WTC11 (cell line): ENCODE measurements at regions not wholly inside any gene's neighbourhood (a gene's known extent, or its start where the extent isn't known, plus 50 kb on each side); places are given as distances from the start of the nearest gene placed in this dataset.

ENCODE experiments used
- ATAC-seq: fragments of 200-7000 bp; cut with Tn5 transposase; 2 replicates; pipeline ENCODE4 v1.10.0; 2021; ENCODE audit warnings: mild to moderate bottlenecking, moderate library complexity
- CTCF ChIA-PET: fragments of 300-600 bp; sonication (Branson Sonifier 250); formaldehyde crosslinking; loops from one replicate; lab custom pipeline; 2021; ENCODE audit warnings: antibody characterized with exemption; lab: Charles Lee
- POLR2A ChIA-PET: fragments of 350-600 bp; sonication (Branson Sonifier 250); formaldehyde crosslinking; loops from one replicate; lab custom pipeline; 2021; ENCODE audit warnings: antibody characterized with exemption; lab: Charles Lee
- DNase-seq: peaks from one replicate; pipeline ENCODE4 v3.0.0; 2021; ENCODE audit warnings: low spot score
- H3K27ac Mint-ChIP-seq: 2 replicates; pipeline ENCODE4 v1.8.0; 2021; ENCODE audit warnings: mixed read lengths
- H3K27me3 Mint-ChIP-seq: 2 replicates; pipeline ENCODE4 v1.8.0; 2021; ENCODE audit warnings: low read depth, mild to moderate bottlenecking, moderate library complexity, mixed read lengths
- H3K36me3 Mint-ChIP-seq: 2 replicates; pipeline ENCODE4 v1.8.0; 2021; ENCODE audit warnings: mixed read lengths
- H3K4me1 Mint-ChIP-seq: 2 replicates; pipeline ENCODE4 v1.8.0; 2022; ENCODE audit warnings: mixed read lengths
- H3K4me3 Mint-ChIP-seq: 2 replicates; pipeline ENCODE4 v1.8.0; 2021; ENCODE audit warnings: mild to moderate bottlenecking, moderate library complexity, mixed read lengths
- H3K9me3 Mint-ChIP-seq: 2 replicates; pipeline ENCODE4 v1.8.0; 2021; ENCODE audit warnings: mixed read lengths
- CREB1 ChIP-seq: sonication (generic); formaldehyde crosslinking; IDR thresholded peaks from 2 replicates; pipeline ENCODE4 v1.8.0; 2023; ENCODE audit warnings: mild to moderate bottlenecking, missing genetic modification reagents
- ESRRA ChIP-seq: sonication (generic); formaldehyde crosslinking; IDR thresholded peaks from 2 replicates; pipeline ENCODE4 v1.8.1; 2022; ENCODE audit warnings: mild to moderate bottlenecking, missing genetic modification reagents, borderline replicate concordance
- HMGA2 ChIP-seq: fragments of 250-450 bp; sonication (Bioruptor Pico); IDR thresholded peaks from 2 replicates; pipeline ENCODE4 v1.4.0; 2021; ENCODE audit warnings: mild to moderate bottlenecking, moderate library complexity
- IRF2 ChIP-seq: sonication (generic); formaldehyde crosslinking; IDR thresholded peaks from 2 replicates; pipeline ENCODE4 v1.8.0; 2022; ENCODE audit warnings: low read depth, missing genetic modification reagents, borderline replicate concordance
- JAZF1 ChIP-seq: fragments of 250-450 bp; sonication (Bioruptor Pico); IDR thresholded peaks from 2 replicates; pipeline ENCODE4 v1.9.0; 2021; ENCODE audit warnings: moderate library complexity, mild to moderate bottlenecking, inconsistent platforms
- NR2C2 ChIP-seq: sonication (generic); formaldehyde crosslinking; IDR thresholded peaks from 2 replicates; pipeline ENCODE4 v1.8.0; 2022; ENCODE audit warnings: mild to moderate bottlenecking, missing genetic modification reagents
- SMAD3 ChIP-seq: sonication (generic); formaldehyde crosslinking; IDR thresholded peaks from 2 replicates; pipeline ENCODE4 v1.8.0; 2022; ENCODE audit warnings: missing genetic modification reagents, mild to moderate bottlenecking, borderline replicate concordance
- SOX15 ChIP-seq: fragments of 250-450 bp; sonication (Bioruptor Pico); IDR thresholded peaks from 2 replicates; pipeline ENCODE4 v1.9.0; 2021; ENCODE audit warnings: mild to moderate bottlenecking
- TEAD4 ChIP-seq: sonication (generic); formaldehyde crosslinking; IDR thresholded peaks from 2 replicates; pipeline ENCODE4 v1.8.0; 2022; ENCODE audit warnings: mild to moderate bottlenecking, missing genetic modification reagents
- ZBTB21 ChIP-seq: sonication (generic); formaldehyde crosslinking; IDR thresholded peaks from 2 replicates; pipeline ENCODE4 v1.8.1; 2023; ENCODE audit warnings: mild to moderate bottlenecking, missing genetic modification reagents, borderline replicate concordance
- ZNF121 ChIP-seq: sonication (generic); formaldehyde crosslinking; IDR thresholded peaks from 2 replicates; pipeline ENCODE4 v1.8.0; 2023; ENCODE audit warnings: missing genetic modification reagents
- ZNF263 ChIP-seq: sonication (generic); formaldehyde crosslinking; IDR thresholded peaks from 2 replicates; pipeline ENCODE4 v1.8.1; 2022; ENCODE audit warnings: low read depth, mild to moderate bottlenecking, moderate library complexity, missing genetic modification reagents
- ZNF671 ChIP-seq: fragments of 250-450 bp; sonication (Bioruptor Pico); IDR thresholded peaks from 2 replicates; pipeline ENCODE4 v1.8.0; 2021; ENCODE audit warnings: mild to moderate bottlenecking
- TF ChIP-seq, protein P1 (sequence below): sonication (generic); formaldehyde crosslinking; IDR thresholded peaks from 2 replicates; pipeline ENCODE4 v1.8.0; 2023; ENCODE audit warnings: missing genetic modification reagents
- TF ChIP-seq, protein P2 (sequence below): fragments of 250-450 bp; sonication (Bioruptor Pico); conservative IDR thresholded peaks from 2 replicates; pipeline ENCODE4 v1.9.0; 2021; ENCODE audit warnings: mild to moderate bottlenecking
- TF ChIP-seq, protein P3 (sequence below): sonication (generic); formaldehyde crosslinking; IDR thresholded peaks from 2 replicates; pipeline ENCODE4 v1.8.0; 2022; ENCODE audit warnings: mild to moderate bottlenecking, missing genetic modification reagents
- TF ChIP-seq, protein P4 (sequence below): fragments of 250-450 bp; sonication (Bioruptor Pico); IDR thresholded peaks from 2 replicates; pipeline ENCODE4 v1.9.0; 2021; ENCODE audit warnings: mild to moderate bottlenecking
- TF ChIP-seq, protein P5 (sequence below): sonication (generic); formaldehyde crosslinking; IDR thresholded peaks from 2 replicates; pipeline ENCODE4 v1.8.0; 2022; ENCODE audit warnings: mild to moderate bottlenecking, missing genetic modification reagents
- TF ChIP-seq, protein P6 (sequence below): fragments of 200-600 bp; IDR thresholded peaks from 2 replicates; pipeline ENCODE4 v1.8.0; 2022; ENCODE audit warnings: antibody characterized with exemption
- TF ChIP-seq, protein P7 (sequence below): sonication (generic); formaldehyde crosslinking; IDR thresholded peaks from 2 replicates; pipeline ENCODE4 v1.8.1; 2022; ENCODE audit warnings: low read depth, mild to moderate bottlenecking, moderate library complexity, missing genetic modification reagents, borderline replicate concordance

DNA sequence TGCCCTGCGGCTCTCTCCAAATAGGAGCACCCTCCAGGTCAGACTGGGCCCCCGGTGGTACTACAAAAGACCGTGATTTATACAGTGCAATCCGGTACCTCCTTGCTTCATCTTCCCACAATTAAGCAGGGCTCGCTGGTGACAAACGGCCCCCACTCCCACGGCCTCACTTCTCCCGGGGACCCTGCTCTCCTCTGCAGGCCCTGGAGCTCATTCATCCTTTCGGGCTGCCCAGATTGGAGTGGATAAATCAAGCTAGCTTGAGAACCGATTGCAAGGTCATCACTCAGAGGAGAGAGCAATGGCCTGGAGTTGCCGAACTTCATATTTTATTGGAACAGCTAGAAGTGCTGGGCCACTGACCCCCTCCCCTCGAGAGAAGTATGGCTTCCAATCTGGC, 193.5 kb upstream of the IRX6 start (continued):
- TF ChIP-seq ZNF671 (no peak), IRF2 (no peak), ZNF121 (CRISPR knock-in tag) (no peak)
- TF ChIP-seq, protein P1, sequence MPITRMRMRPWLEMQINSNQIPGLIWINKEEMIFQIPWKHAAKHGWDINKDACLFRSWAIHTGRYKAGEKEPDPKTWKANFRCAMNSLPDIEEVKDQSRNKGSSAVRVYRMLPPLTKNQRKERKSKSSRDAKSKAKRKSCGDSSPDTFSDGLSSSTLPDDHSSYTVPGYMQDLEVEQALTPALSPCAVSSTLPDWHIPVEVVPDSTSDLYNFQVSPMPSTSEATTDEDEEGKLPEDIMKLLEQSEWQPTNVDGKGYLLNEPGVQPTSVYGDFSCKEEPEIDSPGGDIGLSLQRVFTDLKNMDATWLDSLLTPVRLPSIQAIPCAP (CRISPR knock-in tag): no peak

DNA sequence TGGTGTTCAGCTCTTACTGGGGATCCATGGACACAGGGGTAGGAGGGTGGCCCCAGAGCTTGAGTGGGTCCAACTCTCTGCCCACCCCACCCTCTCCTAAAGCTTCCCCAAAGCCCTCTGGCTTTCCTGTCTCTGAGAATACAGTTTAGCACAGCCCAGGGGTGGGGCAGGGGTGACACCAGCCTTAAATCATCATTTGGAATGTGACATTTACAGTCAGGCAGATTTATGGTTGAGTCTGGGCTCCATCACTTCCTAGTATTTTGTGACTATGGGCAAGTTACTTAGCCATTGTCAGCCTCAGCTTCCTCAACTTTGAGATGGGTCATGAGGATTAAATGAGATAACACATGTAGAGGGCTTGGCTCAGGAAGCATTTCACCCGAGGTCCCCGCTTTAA, 193.1 kb upstream of the IRX6 start:
- Mint-ChIP-seq H3K9me3 (peaks cover 6% of the 10 kb centered on the region), H3K27ac (no peak overlapping the region), H3K36me3 (no peaks in the 10 kb centered on the region), H3K27me3 (no peaks in the 10 kb centered on the region), H3K4me1 (peaks cover 14% of the 10 kb centered on the region), H3K4me3 (no peak overlapping the region)
- ChIA-PET CTCF (no interaction called here), POLR2A (no interaction called here)
- ATAC-seq: no peak
- TF ChIP-seq, protein P2, sequence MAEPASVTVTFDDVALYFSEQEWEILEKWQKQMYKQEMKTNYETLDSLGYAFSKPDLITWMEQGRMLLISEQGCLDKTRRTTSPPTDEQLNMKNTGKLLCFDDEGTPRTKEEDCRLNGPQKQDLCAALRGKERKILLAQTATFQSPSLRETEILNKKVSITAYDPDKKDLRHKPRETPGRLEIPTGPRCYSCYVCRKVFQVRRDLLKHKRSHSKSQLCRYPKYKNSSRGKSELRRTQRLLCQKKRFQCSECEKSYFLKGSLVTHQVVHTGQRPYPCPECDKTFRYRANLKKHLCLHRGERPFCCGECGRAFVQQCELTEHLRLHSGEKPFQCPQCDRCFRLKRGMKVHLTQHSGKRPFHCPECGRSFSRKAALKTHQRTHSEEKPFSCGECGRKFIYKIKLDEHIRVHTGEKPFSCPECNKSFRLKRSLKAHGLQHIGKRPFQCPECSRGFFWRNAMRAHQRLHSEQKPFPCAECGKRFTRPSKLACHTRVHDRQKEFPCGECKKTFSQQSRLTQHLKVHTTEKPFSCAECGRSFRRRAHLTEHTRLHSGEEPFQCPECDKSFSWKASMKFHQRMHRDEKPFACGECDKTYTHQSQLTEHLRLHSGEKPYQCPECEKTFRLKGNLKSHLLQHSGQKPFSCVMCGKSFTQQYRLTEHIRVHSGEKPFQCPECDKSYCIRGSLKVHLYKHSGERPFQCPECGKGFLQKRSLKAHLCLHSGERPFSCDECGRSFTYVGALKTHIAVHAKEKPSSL (CRISPR knock-in tag): no peak
- TF ChIP-seq, protein P3, sequence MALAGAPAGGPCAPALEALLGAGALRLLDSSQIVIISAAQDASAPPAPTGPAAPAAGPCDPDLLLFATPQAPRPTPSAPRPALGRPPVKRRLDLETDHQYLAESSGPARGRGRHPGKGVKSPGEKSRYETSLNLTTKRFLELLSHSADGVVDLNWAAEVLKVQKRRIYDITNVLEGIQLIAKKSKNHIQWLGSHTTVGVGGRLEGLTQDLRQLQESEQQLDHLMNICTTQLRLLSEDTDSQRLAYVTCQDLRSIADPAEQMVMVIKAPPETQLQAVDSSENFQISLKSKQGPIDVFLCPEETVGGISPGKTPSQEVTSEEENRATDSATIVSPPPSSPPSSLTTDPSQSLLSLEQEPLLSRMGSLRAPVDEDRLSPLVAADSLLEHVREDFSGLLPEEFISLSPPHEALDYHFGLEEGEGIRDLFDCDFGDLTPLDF: no peak
- TF ChIP-seq, protein P4, sequence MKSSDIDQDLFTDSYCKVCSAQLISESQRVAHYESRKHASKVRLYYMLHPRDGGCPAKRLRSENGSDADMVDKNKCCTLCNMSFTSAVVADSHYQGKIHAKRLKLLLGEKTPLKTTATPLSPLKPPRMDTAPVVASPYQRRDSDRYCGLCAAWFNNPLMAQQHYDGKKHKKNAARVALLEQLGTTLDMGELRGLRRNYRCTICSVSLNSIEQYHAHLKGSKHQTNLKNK: no peak
- TF ChIP-seq SOX15 (CRISPR knock-in tag) (no peak), CREB1 (CRISPR knock-in tag) (no peak), ZBTB21 (no peak), TEAD4 (CRISPR knock-in tag) (no peak), HMGA2 (no peak), ESRRA (CRISPR knock-in tag) (no peak), SMAD3 (CRISPR knock-in tag) (no peak), ZNF263 (CRISPR knock-in tag) (no peak), NR2C2 (CRISPR knock-in tag) (no peak), JAZF1 (no peak), ZNF671 (no peak)
- TF ChIP-seq, protein P5, sequence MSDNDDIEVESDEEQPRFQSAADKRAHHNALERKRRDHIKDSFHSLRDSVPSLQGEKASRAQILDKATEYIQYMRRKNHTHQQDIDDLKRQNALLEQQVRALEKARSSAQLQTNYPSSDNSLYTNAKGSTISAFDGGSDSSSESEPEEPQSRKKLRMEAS (CRISPR knock-in tag): no peak
- TF ChIP-seq, protein P6, sequence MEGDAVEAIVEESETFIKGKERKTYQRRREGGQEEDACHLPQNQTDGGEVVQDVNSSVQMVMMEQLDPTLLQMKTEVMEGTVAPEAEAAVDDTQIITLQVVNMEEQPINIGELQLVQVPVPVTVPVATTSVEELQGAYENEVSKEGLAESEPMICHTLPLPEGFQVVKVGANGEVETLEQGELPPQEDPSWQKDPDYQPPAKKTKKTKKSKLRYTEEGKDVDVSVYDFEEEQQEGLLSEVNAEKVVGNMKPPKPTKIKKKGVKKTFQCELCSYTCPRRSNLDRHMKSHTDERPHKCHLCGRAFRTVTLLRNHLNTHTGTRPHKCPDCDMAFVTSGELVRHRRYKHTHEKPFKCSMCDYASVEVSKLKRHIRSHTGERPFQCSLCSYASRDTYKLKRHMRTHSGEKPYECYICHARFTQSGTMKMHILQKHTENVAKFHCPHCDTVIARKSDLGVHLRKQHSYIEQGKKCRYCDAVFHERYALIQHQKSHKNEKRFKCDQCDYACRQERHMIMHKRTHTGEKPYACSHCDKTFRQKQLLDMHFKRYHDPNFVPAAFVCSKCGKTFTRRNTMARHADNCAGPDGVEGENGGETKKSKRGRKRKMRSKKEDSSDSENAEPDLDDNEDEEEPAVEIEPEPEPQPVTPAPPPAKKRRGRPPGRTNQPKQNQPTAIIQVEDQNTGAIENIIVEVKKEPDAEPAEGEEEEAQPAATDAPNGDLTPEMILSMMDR: no peak
- TF ChIP-seq, protein P7, sequence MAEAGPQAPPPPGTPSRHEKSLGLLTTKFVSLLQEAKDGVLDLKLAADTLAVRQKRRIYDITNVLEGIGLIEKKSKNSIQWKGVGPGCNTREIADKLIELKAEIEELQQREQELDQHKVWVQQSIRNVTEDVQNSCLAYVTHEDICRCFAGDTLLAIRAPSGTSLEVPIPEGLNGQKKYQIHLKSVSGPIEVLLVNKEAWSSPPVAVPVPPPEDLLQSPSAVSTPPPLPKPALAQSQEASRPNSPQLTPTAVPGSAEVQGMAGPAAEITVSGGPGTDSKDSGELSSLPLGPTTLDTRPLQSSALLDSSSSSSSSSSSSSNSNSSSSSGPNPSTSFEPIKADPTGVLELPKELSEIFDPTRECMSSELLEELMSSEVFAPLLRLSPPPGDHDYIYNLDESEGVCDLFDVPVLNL (CRISPR knock-in tag): no peak
- no peak for DNase-seq
